Omental fat pad (tissue), 3 donors: ENCODE measurements at regions not wholly inside any gene's neighbourhood (a gene's known extent, or its start where the extent isn't known, plus 50 kb on each side); places are given as distances from the start of the nearest gene placed in this dataset.

ENCODE experiments used
- ATAC-seq: fragments of 150-250 bp; one replicate; pipeline ENCODE4 v1.9.1; 2016; ENCODE audit warnings: mild to moderate bottlenecking, moderate library complexity; ENCODE audit not compliant: low FRiP score
- DNase-seq: peaks from one replicate; pipeline ENCODE4 v3.0.0-alpha.2; 2019; ENCODE audit warnings: low spot score
- CTCF ChIP-seq, 3 donors: fragments of 450-650 bp; IDR thresholded peaks; one replicate each; pipeline ENCODE4 v1.5.1; 2016 to 2017; ENCODE audit warnings: antibody characterized with exemption in 3 of 3, mild to moderate bottlenecking in 3 of 3, moderate library complexity in 2 of 3

GRCh38 chr3:159074756-159075701 lies 273.2 kb downstream of the MFSD1 start:
- TF ChIP-seq CTCF (IDR thresholded peaks at IDR 0.05), result no peak
- DNase-seq, result no peak
- ATAC-seq, result no peak

- no peak for TF ChIP-seq CTCF (IDR thresholded peaks at IDR 0.05)
- ATAC-seq, result no peak
These were observed 276.0 kb downstream of the MFSD1 start for GRCh38 chr3:159077860-159078259.

GRCh38 chr3:159080256-159080655 lies 278.4 kb downstream of the MFSD1 start:
- ATAC-seq (no peak), DNase-seq (no peak)
- no peak for TF ChIP-seq CTCF (IDR thresholded peaks at IDR 0.05)

More at GRCh38 chr3:159077860-159078259, 276.0 kb downstream of the MFSD1 start:
- DNase-seq, result no peak

GRCh38 chr3:159080821-159081220 lies 279.0 kb downstream of the MFSD1 start:
- no peak for TF ChIP-seq CTCF (IDR thresholded peaks at IDR 0.05)
- ATAC-seq (no peak), DNase-seq (no peak)

- DNase-seq, result no peak
- ATAC-seq, result no peak
These were observed 280.7 kb downstream of the MFSD1 start for GRCh38 chr3:159082519-159082918.

GRCh38 chr3:159091936-159092335 lies 290.1 kb downstream of the MFSD1 start:
- DNase-seq (no peak), ATAC-seq (no peak)
- TF ChIP-seq CTCF (IDR thresholded peaks at IDR 0.05), result no peak

More at GRCh38 chr3:159082519-159082918, 280.7 kb downstream of the MFSD1 start:
- TF ChIP-seq CTCF (IDR thresholded peaks at IDR 0.05), result no peak

GRCh38 chr3:159102001-159102400 lies 300.1 kb downstream of the MFSD1 start:
- DNase-seq, result no peak
- no peak for TF ChIP-seq CTCF (IDR thresholded peaks at IDR 0.05)
- ATAC-seq, result no peak
